Adrenal gland (tissue), 5 donors: ENCODE measurements at regions not wholly inside any gene's neighbourhood (a gene's known extent, or its start where the extent isn't known, plus 50 kb on each side); places are given as distances from the start of the nearest gene placed in this dataset.

ENCODE experiments used
- POLR2A ChIP-seq, 2 donors: fragments of 450-650 bp; IDR thresholded peaks; one replicate each; pipeline ENCODE4 v1.6.1; 2017; ENCODE audit warnings: antibody characterized with exemption in 2 of 2, mild to moderate bottlenecking in 2 of 2, moderate library complexity in 1 of 2
- TF ChIP-seq, protein P1 (sequence below), 6 experiments: fragments of 450-650 bp in 4 of 6; fragments of 200-600 bp in 2 of 6; sonication (generic) in 1 of 6; IDR thresholded peaks; 1 replicate in 5 of 6; 2 replicates in 1 of 6; pipeline versions ENCODE4 v1.5.1 to v1.8.0; 2016 to 2021; ENCODE audit warnings: antibody characterized with exemption in 6 of 6, mild to moderate bottlenecking in 2 of 6, moderate library complexity in 1 of 6
- donor health status: DM: no; HTN: no; CAD: no.

DNA sequence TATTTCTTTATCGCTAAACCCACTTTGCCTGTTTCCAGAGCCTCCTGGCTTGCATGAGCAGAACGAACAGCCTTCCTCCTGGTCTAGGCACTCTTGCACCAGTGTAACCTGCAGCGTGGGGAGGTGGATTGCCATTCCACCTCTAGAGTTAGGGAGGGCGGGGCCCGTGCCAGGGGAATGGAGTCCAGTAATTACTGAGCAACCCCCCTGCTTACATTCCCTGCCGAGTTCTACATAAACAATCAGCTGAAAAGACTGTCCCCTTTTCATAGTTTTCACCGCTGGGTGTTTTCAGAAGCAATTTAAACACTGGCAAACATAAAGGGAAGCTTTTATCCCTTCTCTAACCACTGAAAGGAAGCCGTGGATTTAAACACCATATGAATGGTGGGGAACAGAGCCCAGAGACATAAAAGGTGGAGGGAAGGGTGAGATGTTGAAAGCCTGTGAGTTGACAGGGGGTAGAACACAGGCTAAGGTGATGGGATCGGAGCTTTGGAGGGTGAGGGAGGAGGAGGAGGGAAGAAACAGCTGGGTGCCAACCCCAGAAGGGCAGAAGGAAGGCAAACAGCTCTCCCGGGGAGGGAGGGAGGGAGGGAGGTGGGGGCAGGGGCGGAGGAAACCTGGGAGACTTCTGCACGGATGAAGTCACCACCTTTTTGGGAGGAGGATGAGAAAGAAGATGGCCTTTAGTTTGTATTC lies 68.0 kb upstream of the WDR26 start:
- TF ChIP-seq, protein P1, sequence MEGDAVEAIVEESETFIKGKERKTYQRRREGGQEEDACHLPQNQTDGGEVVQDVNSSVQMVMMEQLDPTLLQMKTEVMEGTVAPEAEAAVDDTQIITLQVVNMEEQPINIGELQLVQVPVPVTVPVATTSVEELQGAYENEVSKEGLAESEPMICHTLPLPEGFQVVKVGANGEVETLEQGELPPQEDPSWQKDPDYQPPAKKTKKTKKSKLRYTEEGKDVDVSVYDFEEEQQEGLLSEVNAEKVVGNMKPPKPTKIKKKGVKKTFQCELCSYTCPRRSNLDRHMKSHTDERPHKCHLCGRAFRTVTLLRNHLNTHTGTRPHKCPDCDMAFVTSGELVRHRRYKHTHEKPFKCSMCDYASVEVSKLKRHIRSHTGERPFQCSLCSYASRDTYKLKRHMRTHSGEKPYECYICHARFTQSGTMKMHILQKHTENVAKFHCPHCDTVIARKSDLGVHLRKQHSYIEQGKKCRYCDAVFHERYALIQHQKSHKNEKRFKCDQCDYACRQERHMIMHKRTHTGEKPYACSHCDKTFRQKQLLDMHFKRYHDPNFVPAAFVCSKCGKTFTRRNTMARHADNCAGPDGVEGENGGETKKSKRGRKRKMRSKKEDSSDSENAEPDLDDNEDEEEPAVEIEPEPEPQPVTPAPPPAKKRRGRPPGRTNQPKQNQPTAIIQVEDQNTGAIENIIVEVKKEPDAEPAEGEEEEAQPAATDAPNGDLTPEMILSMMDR (IDR thresholded peaks at IDR 0.05): no peak
- no peak for TF ChIP-seq POLR2A (IDR thresholded peaks at IDR 0.05)
